Vagina (tissue), 2 donors: ENCODE measurements at regions not wholly inside any gene's neighbourhood (a gene's known extent, or its start where the extent isn't known, plus 50 kb on each side); places are given as distances from the start of the nearest gene placed in this dataset.

Experiments
- DNase-seq, 2 donors: peaks; one replicate each; pipeline ENCODE4 v3.0.0-alpha.2; 2017; ENCODE audit errors: extremely low spot score in 2 of 2
- H3K27ac ChIP-seq: fragments of 200-600 bp; sonication (generic); one replicate; pipeline ENCODE4 v1.5.1; 2019
- H3K27me3 ChIP-seq: fragments of 200-600 bp; sonication (generic); one replicate; pipeline ENCODE4 v1.5.1; 2019
- H3K36me3 ChIP-seq, 2 donors: fragments of 200-600 bp; sonication (generic); one replicate each; pipeline ENCODE4 v1.5.1; 2017 to 2019
- H3K4me1 ChIP-seq: fragments of 200-600 bp; sonication (generic); one replicate; pipeline ENCODE4 v1.5.1; 2019
- H3K4me3 ChIP-seq, 2 donors: fragments of 200-600 bp; sonication (generic); 1 replicate in 1 of 2; 2 replicates in 1 of 2; pipeline ENCODE4 v1.5.1; 2016 to 2019
- H3K9me3 ChIP-seq: fragments of 200-600 bp; sonication (generic); one replicate; pipeline ENCODE4 v1.5.1; 2019
- POLR2A ChIP-seq, 2 donors: fragments of 450-650 bp; IDR thresholded peaks; one replicate each; pipeline ENCODE4 v1.6.1; 2017; ENCODE audit warnings: antibody characterized with exemption in 2 of 2, mild to moderate bottlenecking in 2 of 2, moderate library complexity in 2 of 2
- POLR2AphosphoS5 ChIP-seq, 2 donors: sonication (generic); formaldehyde crosslinking; IDR thresholded peaks; one replicate each; pipeline ENCODE4 v1.9.0; 2017; ENCODE audit warnings: antibody characterized with exemption in 2 of 2, mild to moderate bottlenecking in 2 of 2, low read depth in 1 of 2; ENCODE audit not compliant: insufficient read depth in 1 of 2
- intact Hi-C: fragments of 100-400 bp; cut with DNase I; formaldehyde crosslinking; loops from one replicate; pipeline ENCODE4 v1.15.1; 2023
- TF ChIP-seq, protein P1 (sequence below), 3 experiments: fragments of 450-650 bp in 2 of 3; fragments of 200-600 bp in 1 of 3; sonication (generic) in 1 of 3; IDR thresholded peaks; one replicate each; pipeline ENCODE4 v1.5.1; 2017 to 2019; ENCODE audit warnings: antibody characterized with exemption in 3 of 3, mild to moderate bottlenecking in 2 of 3, moderate library complexity in 2 of 3

DNA sequence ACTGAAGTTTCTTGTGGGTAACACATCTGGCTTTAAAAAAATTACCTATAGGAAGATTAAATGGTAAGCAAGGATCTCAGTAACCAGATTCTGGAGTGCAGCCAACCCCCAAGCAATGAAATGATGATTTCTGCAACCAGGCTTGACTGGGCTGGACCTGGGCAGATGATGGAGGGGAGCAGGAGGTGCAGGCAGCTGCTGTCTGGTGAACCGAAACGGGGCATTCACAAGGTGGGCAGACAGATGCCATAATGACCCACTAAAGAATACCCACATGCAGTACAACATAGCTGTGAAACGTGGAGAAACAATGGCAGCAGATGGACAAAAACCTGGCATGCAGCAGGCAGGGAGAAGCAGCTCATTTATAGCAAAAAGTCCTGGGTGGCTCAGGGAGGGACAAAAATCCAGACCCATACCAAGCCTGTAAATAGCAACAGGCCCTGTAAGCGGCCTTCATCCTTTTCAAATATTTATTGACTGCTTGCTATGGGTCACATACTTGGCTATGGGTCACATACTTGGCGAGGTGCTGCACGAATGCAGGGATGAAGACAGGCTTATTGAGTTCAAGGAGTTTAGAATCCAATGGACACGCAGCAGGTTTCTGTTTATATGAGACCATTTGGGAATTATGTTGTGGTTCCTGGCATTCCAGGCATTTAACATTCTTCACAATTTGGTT, 244.7 kb downstream of the HRH4 start:
- Histone ChIP-seq H3K9me3 (no peaks in the 10 kb centered on the region), H3K4me1 (peaks cover 10% of the 10 kb centered on the region), H3K4me3 (no peak overlapping the region), H3K27ac (no peak overlapping the region), H3K36me3 (no peaks in the 10 kb centered on the region), H3K27me3 (no peaks in the 10 kb centered on the region)
- intact Hi-C loops = no loop called here
- no peak for DNase-seq
- TF ChIP-seq POLR2AphosphoS5 (IDR thresholded peaks at IDR 0.05; ENCODE audit: insufficient read depth in 1 of 2, low read depth in 1 of 2) (no peak), POLR2A (IDR thresholded peaks at IDR 0.05) (no peak)
- TF ChIP-seq, protein P1, sequence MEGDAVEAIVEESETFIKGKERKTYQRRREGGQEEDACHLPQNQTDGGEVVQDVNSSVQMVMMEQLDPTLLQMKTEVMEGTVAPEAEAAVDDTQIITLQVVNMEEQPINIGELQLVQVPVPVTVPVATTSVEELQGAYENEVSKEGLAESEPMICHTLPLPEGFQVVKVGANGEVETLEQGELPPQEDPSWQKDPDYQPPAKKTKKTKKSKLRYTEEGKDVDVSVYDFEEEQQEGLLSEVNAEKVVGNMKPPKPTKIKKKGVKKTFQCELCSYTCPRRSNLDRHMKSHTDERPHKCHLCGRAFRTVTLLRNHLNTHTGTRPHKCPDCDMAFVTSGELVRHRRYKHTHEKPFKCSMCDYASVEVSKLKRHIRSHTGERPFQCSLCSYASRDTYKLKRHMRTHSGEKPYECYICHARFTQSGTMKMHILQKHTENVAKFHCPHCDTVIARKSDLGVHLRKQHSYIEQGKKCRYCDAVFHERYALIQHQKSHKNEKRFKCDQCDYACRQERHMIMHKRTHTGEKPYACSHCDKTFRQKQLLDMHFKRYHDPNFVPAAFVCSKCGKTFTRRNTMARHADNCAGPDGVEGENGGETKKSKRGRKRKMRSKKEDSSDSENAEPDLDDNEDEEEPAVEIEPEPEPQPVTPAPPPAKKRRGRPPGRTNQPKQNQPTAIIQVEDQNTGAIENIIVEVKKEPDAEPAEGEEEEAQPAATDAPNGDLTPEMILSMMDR (IDR thresholded peaks at IDR 0.05) = no peak

DNA sequence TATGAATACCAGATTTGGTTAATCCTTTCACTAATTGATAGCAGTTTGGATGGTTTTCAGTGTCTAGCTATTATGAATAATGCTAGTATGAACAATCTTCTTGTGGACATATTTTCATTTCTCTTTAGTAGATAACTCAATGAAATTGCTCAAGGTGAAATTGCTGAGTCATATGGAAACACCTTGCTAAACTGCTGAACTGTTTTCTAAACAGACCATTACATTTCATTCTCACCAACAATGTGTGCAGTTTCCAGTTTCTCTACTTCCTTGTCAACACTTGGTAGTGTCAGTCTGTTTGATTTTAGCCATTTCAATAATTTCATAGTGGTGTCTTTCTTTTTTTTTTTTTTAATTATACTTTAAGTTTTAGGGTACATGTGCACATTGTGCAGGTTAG, 250.0 kb downstream of the HRH4 start:
- Histone ChIP-seq H3K27me3 (no peaks in the 10 kb centered on the region), H3K4me3 (no peak overlapping the region), H3K27ac (no peak overlapping the region), H3K36me3 (no peaks in the 10 kb centered on the region), H3K4me1 (peaks cover 3% of the 10 kb centered on the region), H3K9me3 (no peaks in the 10 kb centered on the region)
- DNase-seq = no peak
- TF ChIP-seq, protein P1 (IDR thresholded peaks at IDR 0.05) = no peak
- TF ChIP-seq POLR2A (IDR thresholded peaks at IDR 0.05) (no peak), POLR2AphosphoS5 (IDR thresholded peaks at IDR 0.05; ENCODE audit: insufficient read depth in 1 of 2, low read depth in 1 of 2) (no peak)
- intact Hi-C loops = no loop called here

DNA sequence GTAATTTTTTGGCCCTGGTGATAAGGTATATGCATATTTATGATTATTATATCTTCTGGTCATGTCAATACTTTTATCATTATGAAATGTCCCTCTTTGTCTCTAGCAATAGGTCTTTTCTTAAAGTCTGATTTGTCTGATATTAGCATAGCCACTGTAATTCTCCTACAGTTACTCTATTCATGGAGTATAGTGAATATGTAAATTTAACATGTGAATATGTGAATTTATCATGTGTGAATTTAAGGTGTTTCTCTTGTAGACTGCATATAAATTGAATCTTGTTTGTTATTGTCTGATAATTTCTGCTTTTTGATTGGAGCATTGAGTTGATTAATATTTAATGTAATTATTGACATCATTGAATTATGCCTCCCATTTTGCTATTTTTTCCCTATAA, 259.4 kb downstream of the HRH4 start:
- Histone ChIP-seq H3K4me1 (no peaks in the 10 kb centered on the region), H3K27ac (no peak overlapping the region), H3K27me3 (no peaks in the 10 kb centered on the region), H3K36me3 (no peaks in the 10 kb centered on the region), H3K9me3 (no peaks in the 10 kb centered on the region), H3K4me3 (no peak overlapping the region)
- intact Hi-C loops = loop anchor here (10.0 kb wide), 1 partner anchor 125 kb away; no protein-coding TSS in a partner anchor
- TF ChIP-seq POLR2A (IDR thresholded peaks at IDR 0.05) (no peak), POLR2AphosphoS5 (IDR thresholded peaks at IDR 0.05; ENCODE audit: insufficient read depth in 1 of 2, low read depth in 1 of 2) (no peak)
- TF ChIP-seq, protein P1 (IDR thresholded peaks at IDR 0.05) = no peak
- no peak for DNase-seq

DNA sequence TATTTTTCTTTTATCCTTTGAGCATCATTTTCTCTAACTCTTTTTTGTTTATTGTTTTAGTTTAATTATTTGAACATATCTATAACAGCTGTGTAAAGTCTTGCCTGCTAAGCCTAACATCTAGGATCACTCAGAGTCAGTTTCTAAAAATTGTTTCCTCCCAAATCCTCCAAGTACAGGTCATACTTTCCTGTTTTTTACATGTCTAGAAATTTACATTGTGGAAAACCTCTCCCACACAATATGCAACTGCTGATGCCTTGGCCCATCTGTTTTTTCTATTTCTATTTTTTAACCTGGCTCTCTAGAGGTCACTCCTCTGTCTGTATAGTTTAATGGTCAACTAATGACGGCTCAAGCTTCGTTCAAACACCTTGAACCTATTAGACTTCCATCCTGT, 261.0 kb downstream of the HRH4 start:
- Histone ChIP-seq H3K9me3 (no peaks in the 10 kb centered on the region), H3K27me3 (no peaks in the 10 kb centered on the region), H3K27ac (no peak overlapping the region), H3K4me3 (no peak overlapping the region), H3K4me1 (no peaks in the 10 kb centered on the region), H3K36me3 (no peaks in the 10 kb centered on the region)
- DNase-seq = no peak
- TF ChIP-seq, protein P1 (IDR thresholded peaks at IDR 0.05) = no peak
- TF ChIP-seq POLR2AphosphoS5 (IDR thresholded peaks at IDR 0.05; ENCODE audit: insufficient read depth in 1 of 2, low read depth in 1 of 2) = no peak
- TF ChIP-seq POLR2A (IDR thresholded peaks at IDR 0.05) = no peak
- intact Hi-C loops = loop anchor here (10.0 kb wide), 1 partner anchor 127 kb away; no protein-coding TSS in a partner anchor

DNA sequence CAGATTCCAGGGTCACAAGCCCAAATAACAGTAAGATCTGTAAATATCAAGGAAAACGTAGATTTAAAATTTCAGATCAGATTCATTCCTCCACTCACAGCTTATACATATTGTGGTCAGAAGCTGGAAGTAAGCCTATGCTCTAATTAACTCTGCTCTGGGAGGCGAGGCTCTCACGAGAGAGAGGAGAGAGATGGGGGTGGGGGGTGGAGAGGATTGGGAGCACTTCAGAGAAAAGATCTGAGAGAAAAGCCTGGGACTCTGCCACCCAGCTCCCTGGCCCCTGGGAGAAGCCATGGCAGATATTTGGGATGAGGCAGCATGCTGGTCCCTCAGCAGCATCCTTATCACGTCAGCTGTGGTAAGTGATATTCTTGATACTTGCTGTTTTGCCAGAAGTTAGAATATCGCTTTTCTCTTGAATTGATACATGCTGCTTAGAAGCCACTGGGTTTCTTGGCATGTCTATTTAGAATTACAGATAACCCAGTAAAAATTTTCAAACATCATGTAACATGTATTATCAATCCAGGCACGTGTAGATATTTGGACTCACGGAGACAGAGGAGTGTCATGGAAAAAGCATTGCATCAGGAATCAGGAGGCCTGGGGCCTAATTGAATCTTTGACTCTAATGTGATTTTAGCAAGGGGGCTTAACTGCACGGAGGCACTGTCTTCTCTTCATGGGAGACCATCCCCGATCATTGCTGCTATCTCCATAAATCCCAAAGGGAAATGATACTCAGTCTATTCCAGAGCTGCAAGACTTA, 265.4 kb downstream of the HRH4 start:
- intact Hi-C loops = loop anchor here (10.0 kb wide), 1 partner anchor 131 kb away; no protein-coding TSS in a partner anchor
- Histone ChIP-seq H3K27me3 (no peaks in the 10 kb centered on the region), H3K36me3 (no peaks in the 10 kb centered on the region), H3K4me3 (no peak overlapping the region), H3K4me1 (peaks cover 10% of the 10 kb centered on the region), H3K9me3 (no peaks in the 10 kb centered on the region), H3K27ac (no peak overlapping the region)
- no peak for DNase-seq
- TF ChIP-seq POLR2AphosphoS5 (IDR thresholded peaks at IDR 0.05; ENCODE audit: insufficient read depth in 1 of 2, low read depth in 1 of 2) = no peak
- no peak for TF ChIP-seq POLR2A (IDR thresholded peaks at IDR 0.05)
